ENCODE measurements at regions not wholly inside any gene's neighbourhood (a gene's known extent, or its start where the extent isn't known, plus 50 kb on each side); places are given as distances from the start of the nearest gene placed in this dataset.

- no peak overlapping the region for H2AFZ ChIP-seq
- no peaks in the 10 kb centered on the region for H3K4me1 ChIP-seq
- no peak overlapping the region for H3K4me3 ChIP-seq (ENCODE audit: low read depth, low read length)
- H3K9ac ChIP-seq, result no peak overlapping the region
- H3K36me3 ChIP-seq (ENCODE audit: control insufficient read depth, insufficient read depth, low read length), result no peaks in the 10 kb centered on the region
- no peak for TF ChIP-seq CTCF (IDR thresholded peaks at IDR 0.05)
- H3K9me3 ChIP-seq (ENCODE audit: control insufficient read depth, low read length), result no peaks in the 10 kb centered on the region
- no peak overlapping the region for H3K4me2 ChIP-seq (ENCODE audit: low read length)
- H3K27ac ChIP-seq, result no peak overlapping the region
- H3K79me2 ChIP-seq, result no peaks in the 10 kb centered on the region
- H3K27me3 ChIP-seq (ENCODE audit: control insufficient read depth, insufficient read depth, low read length), result no peaks in the 10 kb centered on the region
These were observed 125.3 kb upstream of the CCDC68 start for GRCh38 chr18:55084550-55084949.

GRCh38 chr18:55083461-55083860 lies 124.2 kb upstream of the CCDC68 start:
- no peak overlapping the region for H2AFZ ChIP-seq
- H3K4me3 ChIP-seq (ENCODE audit: low read depth, low read length), result no peak overlapping the region
- TF ChIP-seq CTCF (IDR thresholded peaks at IDR 0.05), result no peak
- H3K36me3 ChIP-seq (ENCODE audit: control insufficient read depth, insufficient read depth, low read length), result no peaks in the 10 kb centered on the region
- no peaks in the 10 kb centered on the region for H3K9me3 ChIP-seq (ENCODE audit: control insufficient read depth, low read length)
- H3K27ac ChIP-seq, result no peak overlapping the region
- H3K9ac ChIP-seq, result no peak overlapping the region
- no peaks in the 10 kb centered on the region for H3K4me1 ChIP-seq
- no peaks in the 10 kb centered on the region for H3K79me2 ChIP-seq
- no peaks in the 10 kb centered on the region for H3K27me3 ChIP-seq (ENCODE audit: control insufficient read depth, insufficient read depth, low read length)
- no peak overlapping the region for H3K4me2 ChIP-seq (ENCODE audit: low read length)

- H2AFZ ChIP-seq, result no peak overlapping the region
- TF ChIP-seq CTCF (IDR thresholded peaks at IDR 0.05), result no peak
- no peaks in the 10 kb centered on the region for H3K9me3 ChIP-seq (ENCODE audit: control insufficient read depth, low read length)
- H3K27ac ChIP-seq, result no peak overlapping the region
- no peaks in the 10 kb centered on the region for H3K36me3 ChIP-seq (ENCODE audit: control insufficient read depth, insufficient read depth, low read length)
- no peak overlapping the region for H3K9ac ChIP-seq
- H3K4me3 ChIP-seq (ENCODE audit: low read depth, low read length), result no peak overlapping the region
- H3K79me2 ChIP-seq, result no peaks in the 10 kb centered on the region
- no peaks in the 10 kb centered on the region for H3K27me3 ChIP-seq (ENCODE audit: control insufficient read depth, insufficient read depth, low read length)
- peaks cover 4% of the 10 kb centered on the region for H3K4me1 ChIP-seq
- no peak overlapping the region for H3K4me2 ChIP-seq (ENCODE audit: low read length)
These were observed 120.5 kb upstream of the CCDC68 start for GRCh38 chr18:55079481-55080355.

GRCh38 chr18:55079067-55079466 lies 119.8 kb upstream of the CCDC68 start:
- no peaks in the 10 kb centered on the region for H3K27me3 ChIP-seq (ENCODE audit: control insufficient read depth, insufficient read depth, low read length)
- no peak overlapping the region for H2AFZ ChIP-seq
- H3K4me3 ChIP-seq (ENCODE audit: low read depth, low read length), result no peak overlapping the region
- H3K36me3 ChIP-seq (ENCODE audit: control insufficient read depth, insufficient read depth, low read length), result no peaks in the 10 kb centered on the region
- H3K4me1 ChIP-seq, result peaks cover 4% of the 10 kb centered on the region
- H3K9ac ChIP-seq, result no peak overlapping the region
- H3K9me3 ChIP-seq (ENCODE audit: control insufficient read depth, low read length), result no peaks in the 10 kb centered on the region
- no peak for TF ChIP-seq CTCF (IDR thresholded peaks at IDR 0.05)
- H3K79me2 ChIP-seq, result no peaks in the 10 kb centered on the region
- no peak overlapping the region for H3K27ac ChIP-seq
- no peak overlapping the region for H3K4me2 ChIP-seq (ENCODE audit: low read length)
